Neural crest cell (in vitro differentiated cells): ENCODE measurements at regions not wholly inside any gene's neighbourhood (a gene's known extent, or its start where the extent isn't known, plus 50 kb on each side); places are given as distances from the start of the nearest gene placed in this dataset.

ENCODE experiments used
- DNase-seq: peaks from one replicate; pipeline ENCODE4 v3.0.0; 2021; ENCODE audit warnings: low read depth, mixed read lengths, low spot score
- H3K27ac Mint-ChIP-seq: one replicate; pipeline ENCODE4 v1.8.0; 2021; ENCODE audit warnings: mild to moderate bottlenecking, mixed read lengths; ENCODE audit not compliant: unreplicated experiment
- H3K27me3 Mint-ChIP-seq: 2 replicates; pipeline ENCODE4 v1.8.0; 2021; ENCODE audit warnings: low read depth, mild to moderate bottlenecking, mixed read lengths
- H3K36me3 Mint-ChIP-seq: 2 replicates; pipeline ENCODE4 v1.8.0; 2021; ENCODE audit warnings: low read depth, mild to moderate bottlenecking, mixed read lengths
- H3K4me1 Mint-ChIP-seq: 2 replicates; pipeline ENCODE4 v1.8.0; 2021; ENCODE audit warnings: mixed read lengths
- H3K4me3 Mint-ChIP-seq: one replicate; pipeline ENCODE4 v1.8.0; 2021; ENCODE audit warnings: mild to moderate bottlenecking, mixed read lengths
- H3K9me3 Mint-ChIP-seq: 2 replicates; pipeline ENCODE4 v1.8.0; 2021; ENCODE audit warnings: mixed read lengths
- CTCF ChIP-seq: fragments of 200-600 bp; sonication (generic); conservative IDR thresholded peaks from 2 replicates; pipeline ENCODE4 v1.5.0; 2021; ENCODE audit warnings: antibody characterized with exemption, mild to moderate bottlenecking

GRCh38 chr4:122100508-122100907 is 51.6 kb upstream of the BLTP1 start:
- DNase-seq: no peak
- TF ChIP-seq CTCF: no peak
- H3K4me1 Mint-ChIP-seq: peaks cover 8% of the 10 kb centered on the region
- H3K36me3 Mint-ChIP-seq: no peaks in the 10 kb centered on the region
- H3K27ac Mint-ChIP-seq: no peak overlapping the region
- no peak overlapping the region for H3K4me3 Mint-ChIP-seq
- no peaks in the 10 kb centered on the region for H3K27me3 Mint-ChIP-seq
- H3K9me3 Mint-ChIP-seq: no peaks in the 10 kb centered on the region

- Mint-ChIP-seq H3K4me3 (no peak overlapping the region), H3K27ac (no peak overlapping the region), H3K9me3 (no peaks in the 10 kb centered on the region), H3K27me3 (no peaks in the 10 kb centered on the region), H3K36me3 (no peaks in the 10 kb centered on the region), H3K4me1 (peaks cover 8% of the 10 kb centered on the region)
- no peak for TF ChIP-seq CTCF
- no peak for DNase-seq
Measured at GRCh38 chr4:122099896-122100295, 52.2 kb upstream of the BLTP1 start.

- Mint-ChIP-seq H3K4me1 (no peaks in the 10 kb centered on the region), H3K36me3 (no peaks in the 10 kb centered on the region), H3K27ac (no peak overlapping the region), H3K4me3 (no peak overlapping the region), H3K9me3 (no peaks in the 10 kb centered on the region), H3K27me3 (no peaks in the 10 kb centered on the region)
- DNase-seq: no peak
- TF ChIP-seq CTCF: no peak
Measured at GRCh38 chr4:122091836-122092405, 60.2 kb upstream of the BLTP1 start.

GRCh38 chr4:122091397-122091796 is 60.7 kb upstream of the BLTP1 start:
- Mint-ChIP-seq H3K36me3 (no peaks in the 10 kb centered on the region), H3K4me3 (no peak overlapping the region), H3K27me3 (no peaks in the 10 kb centered on the region), H3K27ac (no peak overlapping the region), H3K4me1 (no peaks in the 10 kb centered on the region), H3K9me3 (no peaks in the 10 kb centered on the region)
- no peak for DNase-seq
- no peak for TF ChIP-seq CTCF

- Mint-ChIP-seq H3K27me3 (no peaks in the 10 kb centered on the region), H3K9me3 (no peaks in the 10 kb centered on the region), H3K4me1 (no peaks in the 10 kb centered on the region), H3K27ac (no peak overlapping the region), H3K4me3 (no peak overlapping the region), H3K36me3 (no peaks in the 10 kb centered on the region)
- no peak for DNase-seq
- TF ChIP-seq CTCF: no peak
Measured at GRCh38 chr4:122090989-122091388, 61.1 kb upstream of the BLTP1 start.
